Keratinocyte (primary cell): ENCODE measurements at regions not wholly inside any gene's neighbourhood (a gene's known extent, or its start where the extent isn't known, plus 50 kb on each side); places are given as distances from the start of the nearest gene placed in this dataset.

Experiments
- CTCF ChIP-seq, 3 experiments: IDR thresholded peaks in 1 of 3; conservative IDR thresholded peaks in 1 of 3; optimal IDR thresholded peaks in 1 of 3; 2 replicates in 2 of 3; 3 replicates in 1 of 3; pipeline versions ENCODE3 to v1.5.1; 2011; ENCODE audit warnings: low read length in 3 of 3, mild to moderate bottlenecking in 3 of 3, moderate library complexity in 2 of 3, control low read depth in 1 of 3, inconsistent platforms in 1 of 3; ENCODE audit not compliant: insufficient read depth in 2 of 3; ENCODE audit errors: extremely low read depth in 1 of 3
- EZH2 ChIP-seq: IDR thresholded peaks from one replicate; pipeline ENCODE4 v1.6.1; 2012; ENCODE audit warnings: inconsistent platforms, mild to moderate bottlenecking, low read length, moderate library complexity

- no peak for TF ChIP-seq CTCF (optimal IDR thresholded peaks at IDR 0.05 in 1 of 3, IDR thresholded peaks at IDR 0.05 in 1 of 3, conservative IDR thresholded peaks at IDR 0.05 in 1 of 3; ENCODE audit: extremely low read depth in 1 of 3, insufficient read depth in 2 of 3, low read length in 3 of 3)
- TF ChIP-seq EZH2, result no peak
These were observed 76.5 kb upstream of the WDR26 start for GRCh38 chr1:224510880-224511645.
